ENCODE measurements at regions not wholly inside any gene's neighbourhood (a gene's known extent, or its start where the extent isn't known, plus 50 kb on each side); places are given as distances from the start of the nearest gene placed in this dataset.
"Not testable (repeated sequence)": the region's sequence is repeated elsewhere in the genome, so short reads cannot be mapped to it uniquely, and the experiment has no call there.

DNA sequence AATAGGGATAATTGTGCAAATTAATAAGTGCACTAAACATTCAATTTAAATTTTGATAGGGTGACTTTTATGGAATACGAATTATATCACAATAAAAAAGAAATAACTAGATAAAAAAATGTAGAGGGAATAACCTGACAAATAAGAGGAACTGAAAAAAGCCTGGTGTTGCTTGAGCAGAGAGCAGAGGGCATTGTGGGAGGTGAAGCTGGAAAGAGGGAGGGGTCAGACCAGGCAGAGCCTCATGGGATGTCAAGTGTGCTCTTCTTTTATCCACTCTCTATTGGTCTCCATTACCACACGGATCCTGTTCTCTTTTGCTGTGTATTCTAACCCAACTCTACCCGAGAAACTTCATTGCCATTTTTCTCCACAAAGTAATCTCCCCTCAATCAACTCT, 264.0 kb upstream of the CRBN start:
- Histone ChIP-seq H3K9me3 (no peaks in the 10 kb centered on the region), H3K36me3 (no peaks in the 10 kb centered on the region), H3K27ac (replicated peaks in 1 of 4) (no peak overlapping the region), H3K4me1 (no peaks in the 10 kb centered on the region), H3K4me3 (no peak overlapping the region), H3K27me3 (no peaks in the 10 kb centered on the region)
- DNase-seq (ENCODE audit: extremely low spot score) = no peak
- TF ChIP-seq, protein P1, sequence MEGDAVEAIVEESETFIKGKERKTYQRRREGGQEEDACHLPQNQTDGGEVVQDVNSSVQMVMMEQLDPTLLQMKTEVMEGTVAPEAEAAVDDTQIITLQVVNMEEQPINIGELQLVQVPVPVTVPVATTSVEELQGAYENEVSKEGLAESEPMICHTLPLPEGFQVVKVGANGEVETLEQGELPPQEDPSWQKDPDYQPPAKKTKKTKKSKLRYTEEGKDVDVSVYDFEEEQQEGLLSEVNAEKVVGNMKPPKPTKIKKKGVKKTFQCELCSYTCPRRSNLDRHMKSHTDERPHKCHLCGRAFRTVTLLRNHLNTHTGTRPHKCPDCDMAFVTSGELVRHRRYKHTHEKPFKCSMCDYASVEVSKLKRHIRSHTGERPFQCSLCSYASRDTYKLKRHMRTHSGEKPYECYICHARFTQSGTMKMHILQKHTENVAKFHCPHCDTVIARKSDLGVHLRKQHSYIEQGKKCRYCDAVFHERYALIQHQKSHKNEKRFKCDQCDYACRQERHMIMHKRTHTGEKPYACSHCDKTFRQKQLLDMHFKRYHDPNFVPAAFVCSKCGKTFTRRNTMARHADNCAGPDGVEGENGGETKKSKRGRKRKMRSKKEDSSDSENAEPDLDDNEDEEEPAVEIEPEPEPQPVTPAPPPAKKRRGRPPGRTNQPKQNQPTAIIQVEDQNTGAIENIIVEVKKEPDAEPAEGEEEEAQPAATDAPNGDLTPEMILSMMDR (IDR thresholded peaks at IDR 0.05) = no peak
- TF ChIP-seq EP300 (IDR thresholded peaks at IDR 0.05) = no peak
- TF ChIP-seq POLR2A (IDR thresholded peaks at IDR 0.05; ENCODE audit: low read depth) = no peak
- no peak for TF ChIP-seq POLR2AphosphoS5 (IDR thresholded peaks at IDR 0.05)
- intact Hi-C loops (cut with DNase I) = no loop called here
- WGBS = 87% methylated on average over 3 of the region's 3 CpGs

DNA sequence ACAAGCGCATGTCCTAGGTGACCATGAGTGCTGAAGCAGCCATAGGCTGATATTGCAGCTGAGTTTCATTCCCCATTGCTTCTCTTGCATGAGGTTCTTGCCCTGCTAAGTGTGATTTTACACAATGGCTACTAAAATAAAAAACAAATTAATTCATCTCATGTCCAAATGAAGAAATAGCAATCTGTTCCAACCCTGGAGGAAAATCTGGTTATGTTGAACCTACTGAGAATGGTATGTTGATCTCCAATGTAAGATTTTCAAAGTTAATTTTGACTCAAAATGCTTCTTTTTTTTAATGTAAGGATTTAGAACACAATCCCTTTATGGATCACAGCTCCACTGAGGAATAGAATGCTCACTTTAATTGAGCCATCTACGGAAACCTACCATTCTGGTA, 254.2 kb upstream of the CRBN start:
- no peaks in the 10 kb centered on the region for H3K36me3 ChIP-seq
- no peaks in the 10 kb centered on the region for H3K27me3 ChIP-seq
- intact Hi-C loops (cut with DNase I) = no loop called here
- 95% methylated on average over 2 of the region's 2 CpGs for WGBS
- H3K4me3 ChIP-seq = no peak overlapping the region
- no peak overlapping the region for H3K27ac ChIP-seq (replicated peaks in 1 of 4)
- no peak for DNase-seq (ENCODE audit: extremely low spot score)
- TF ChIP-seq EP300 (IDR thresholded peaks at IDR 0.05) (no peak), POLR2A (IDR thresholded peaks at IDR 0.05; ENCODE audit: low read depth) (no peak), POLR2AphosphoS5 (IDR thresholded peaks at IDR 0.05) (no peak)
- TF ChIP-seq, protein P1 (IDR thresholded peaks at IDR 0.05) = no peak
- H3K4me1 ChIP-seq = no peaks in the 10 kb centered on the region
- H3K9me3 ChIP-seq = no peaks in the 10 kb centered on the region

- DNase-seq (ENCODE audit: extremely low spot score) = no peak
- Histone ChIP-seq H3K4me1 (no peaks in the 10 kb centered on the region), H3K36me3 (no peaks in the 10 kb centered on the region), H3K4me3 (no peak overlapping the region), H3K27me3 (no peaks in the 10 kb centered on the region), H3K9me3 (no peaks in the 10 kb centered on the region), H3K27ac (replicated peaks in 1 of 4) (no peak overlapping the region)
- no peak for TF ChIP-seq EP300 (IDR thresholded peaks at IDR 0.05)
- no peak for TF ChIP-seq POLR2A (IDR thresholded peaks at IDR 0.05; ENCODE audit: low read depth)
- TF ChIP-seq, protein P1 (IDR thresholded peaks at IDR 0.05) = no peak
- no peak for TF ChIP-seq POLR2AphosphoS5 (IDR thresholded peaks at IDR 0.05)
- intact Hi-C loops (cut with DNase I) = no loop called here
- WGBS = 51% methylated on average over 5 of the region's 5 CpGs
Observed at GRCh38 chr3:3429841-3430240, 250.3 kb upstream of the CRBN start.

- H3K4me3 ChIP-seq; DNase-seq (ENCODE audit: extremely low spot score); intact Hi-C loops (cut with DNase I); H3K27me3 ChIP-seq; H3K36me3 ChIP-seq; H3K27ac ChIP-seq (replicated peaks in 1 of 4); H3K4me1 ChIP-seq: not testable (repeated sequence)
- WGBS = 44% methylated on average over 2 of the region's 4 CpGs
- H3K9me3 ChIP-seq = peaks cover 0 to 12% (median 7%) of the 10 kb centered on the region in 4 donors
Observed at GRCh38 chr3:3407707-3408106, 228.2 kb upstream of the CRBN start.

DNA sequence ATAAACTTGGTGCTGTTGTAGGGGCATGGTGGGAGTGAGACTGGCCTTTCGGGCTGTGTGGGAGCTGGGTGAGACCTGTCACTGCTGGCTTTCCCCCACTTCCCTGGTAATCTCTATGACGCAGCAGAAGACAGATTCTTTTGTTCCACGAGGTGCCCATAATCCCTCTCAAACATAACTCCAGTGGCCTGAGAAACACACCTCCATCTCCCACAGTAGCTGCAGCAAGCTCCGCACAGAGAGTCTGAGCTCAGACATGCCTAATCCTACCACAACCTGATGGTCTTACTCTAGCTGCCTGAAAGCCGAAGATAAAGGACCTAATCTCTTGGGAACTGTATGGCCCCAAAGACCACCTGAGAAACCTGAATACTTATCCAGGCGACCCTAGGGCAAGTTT, 225.6 kb upstream of the CRBN start:
- Histone ChIP-seq H3K27ac (replicated peaks in 1 of 4) (no peak overlapping the region), H3K27me3 (no peaks in the 10 kb centered on the region), H3K36me3 (no peaks in the 10 kb centered on the region), H3K4me3 (no peak overlapping the region), H3K9me3 (peaks cover 0 to 24% (median 16%) of the 10 kb centered on the region in 4 donors), H3K4me1 (no peaks in the 10 kb centered on the region)
- whole genome bisulfite sequencing = 78% methylated on average over 6 of the region's 6 CpGs
- DNase-seq (ENCODE audit: extremely low spot score) = no peak
- TF ChIP-seq, protein P1 (IDR thresholded peaks at IDR 0.05) = no peak
- TF ChIP-seq POLR2AphosphoS5 (IDR thresholded peaks at IDR 0.05) (no peak), POLR2A (IDR thresholded peaks at IDR 0.05; ENCODE audit: low read depth) (no peak), EP300 (IDR thresholded peaks at IDR 0.05) (no peak)
- intact Hi-C loops (cut with DNase I) = no loop called here
